ENCODE measurements at regions not wholly inside any gene's neighbourhood (a gene's known extent, or its start where the extent isn't known, plus 50 kb on each side); places are given as distances from the start of the nearest gene placed in this dataset.

GRCh38 chr10:44190541-44190940 is 194.4 kb downstream of the CXCL12 start:
- Histone ChIP-seq H3K27ac (ENCODE audit: low read depth) (no peak overlapping the region), H3K36me3 (ENCODE audit: insufficient read depth) (no peaks in the 10 kb centered on the region), H3K4me3 (ENCODE audit: low read depth, low read length) (no peak overlapping the region), H3K4me1 (ENCODE audit: insufficient read depth) (no peaks in the 10 kb centered on the region)
- no peak for DNase-seq (ENCODE audit: extremely low spot score)

DNA sequence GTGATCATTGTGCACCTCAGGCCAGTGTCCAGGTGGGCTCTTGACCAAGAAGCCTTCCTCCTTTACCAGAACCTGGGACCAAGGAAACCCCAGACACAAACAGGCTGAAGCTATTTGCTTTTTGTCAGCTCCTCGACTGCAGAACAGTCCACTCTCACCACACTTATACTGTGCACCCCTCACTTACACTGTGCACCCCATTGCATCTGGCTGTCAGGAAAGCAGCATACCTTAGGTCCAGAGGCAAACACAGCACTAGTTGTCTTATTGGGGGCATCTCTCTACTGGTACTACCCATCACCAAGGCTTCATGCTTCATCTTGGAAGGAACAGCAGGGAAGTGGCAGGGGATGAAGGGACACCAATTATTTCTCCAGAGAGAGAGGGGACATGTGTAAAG is 198.1 kb downstream of the CXCL12 start:
- Histone ChIP-seq H3K4me1 (ENCODE audit: insufficient read depth) (no peaks in the 10 kb centered on the region), H3K4me3 (ENCODE audit: low read depth, low read length) (no peak overlapping the region), H3K27ac (ENCODE audit: low read depth) (no peak overlapping the region), H3K36me3 (ENCODE audit: insufficient read depth) (no peaks in the 10 kb centered on the region)
- no peak for DNase-seq (ENCODE audit: extremely low spot score)
- 88% methylated on average over 1 of the region's 1 CpG for WGBS

DNA sequence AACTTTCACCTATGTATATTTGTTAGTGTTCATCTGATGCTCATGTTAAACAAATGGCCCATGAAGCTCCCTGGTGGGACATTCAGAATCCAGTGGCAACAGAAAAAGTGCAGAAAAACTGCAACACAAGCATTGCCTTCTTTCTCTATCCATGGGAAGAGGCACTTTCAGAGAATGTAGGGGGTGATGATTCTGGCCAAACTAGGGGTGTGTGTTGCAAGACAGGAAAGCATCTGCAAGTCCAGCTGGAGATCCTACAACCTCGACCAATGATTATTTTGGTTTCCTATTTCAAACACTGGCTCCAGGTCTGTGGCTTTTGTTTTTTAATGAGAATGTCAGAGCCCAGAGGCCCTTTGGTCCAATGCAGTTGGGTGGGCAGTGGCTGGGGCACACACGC is 198.7 kb downstream of the CXCL12 start:
- DNase-seq (ENCODE audit: extremely low spot score): no peak
- H3K36me3 ChIP-seq (ENCODE audit: insufficient read depth): no peaks in the 10 kb centered on the region
- H3K4me1 ChIP-seq (ENCODE audit: insufficient read depth): no peaks in the 10 kb centered on the region
- H3K27ac ChIP-seq (ENCODE audit: low read depth): no peak overlapping the region
- H3K4me3 ChIP-seq (ENCODE audit: low read depth, low read length): no peak overlapping the region
- 38% methylated on average over 2 of the region's 2 CpGs for WGBS

- no peak for DNase-seq (ENCODE audit: extremely low spot score)
- Histone ChIP-seq H3K27ac (ENCODE audit: low read depth) (no peak overlapping the region), H3K4me3 (ENCODE audit: low read depth, low read length) (no peak overlapping the region), H3K4me1 (ENCODE audit: insufficient read depth) (no peaks in the 10 kb centered on the region), H3K36me3 (ENCODE audit: insufficient read depth) (no peaks in the 10 kb centered on the region)
- WGBS: 89% methylated on average over 6 of the region's 6 CpGs
Measured at GRCh38 chr10:44185315-44185666, 199.6 kb downstream of the CXCL12 start.

DNA sequence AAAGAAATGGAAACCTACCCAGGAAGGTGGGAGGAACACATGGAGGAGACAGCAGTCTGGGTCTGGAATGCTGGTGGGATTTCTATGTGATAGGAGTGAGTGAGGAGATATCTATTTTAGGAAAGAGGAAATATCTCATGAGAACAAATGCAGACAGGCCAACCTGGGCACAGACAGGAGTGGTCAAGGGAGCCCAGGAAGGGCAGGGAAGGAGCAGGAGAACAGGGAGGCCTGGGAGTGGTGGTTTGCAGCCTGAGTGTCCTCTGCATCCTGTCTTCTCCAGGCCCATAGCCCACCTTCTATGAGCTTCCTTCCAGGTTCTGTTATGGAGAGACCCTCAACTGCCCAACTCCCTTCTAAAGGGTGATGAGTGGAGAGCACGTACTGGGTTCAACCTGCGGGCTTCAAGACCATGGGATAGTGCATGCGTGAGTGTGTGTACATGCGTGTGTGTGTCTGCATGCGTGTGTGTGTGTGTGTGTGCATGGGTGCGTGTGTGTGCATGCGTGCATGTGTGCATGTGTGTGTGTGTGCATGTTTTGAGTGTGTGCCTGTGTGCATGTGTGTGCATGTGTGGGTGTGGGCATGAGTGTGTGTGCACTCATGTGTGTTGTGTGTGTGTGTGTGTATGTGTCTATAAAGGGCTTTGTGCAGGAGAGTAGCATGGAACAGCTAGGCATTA is 200.1 kb downstream of the CXCL12 start:
- Histone ChIP-seq H3K4me3 (ENCODE audit: low read depth, low read length) (no peak overlapping the region), H3K4me1 (ENCODE audit: insufficient read depth) (no peaks in the 10 kb centered on the region), H3K27ac (ENCODE audit: low read depth) (no peak overlapping the region), H3K36me3 (ENCODE audit: insufficient read depth) (no peaks in the 10 kb centered on the region)
- 96% methylated on average over 7 of the region's 7 CpGs for WGBS
- no peak for DNase-seq (ENCODE audit: extremely low spot score)

GRCh38 chr10:44183667-44184632 is 200.9 kb downstream of the CXCL12 start:
- no peak for DNase-seq (ENCODE audit: extremely low spot score)
- Histone ChIP-seq H3K4me1 (ENCODE audit: insufficient read depth) (no peaks in the 10 kb centered on the region), H3K36me3 (ENCODE audit: insufficient read depth) (no peaks in the 10 kb centered on the region), H3K4me3 (ENCODE audit: low read depth, low read length) (no peak overlapping the region), H3K27ac (ENCODE audit: low read depth) (no peak overlapping the region)
- 80% methylated on average over 8 of the region's 8 CpGs for WGBS

- WGBS: 60% methylated on average over 2 of the region's 2 CpGs
- Histone ChIP-seq H3K36me3 (ENCODE audit: insufficient read depth) (no peaks in the 10 kb centered on the region), H3K27ac (ENCODE audit: low read depth) (no peak overlapping the region), H3K4me1 (ENCODE audit: insufficient read depth) (no peaks in the 10 kb centered on the region), H3K4me3 (ENCODE audit: low read depth, low read length) (no peak overlapping the region)
- no peak for DNase-seq (ENCODE audit: extremely low spot score)
Measured at GRCh38 chr10:44182909-44183308, 202.0 kb downstream of the CXCL12 start.

DNA sequence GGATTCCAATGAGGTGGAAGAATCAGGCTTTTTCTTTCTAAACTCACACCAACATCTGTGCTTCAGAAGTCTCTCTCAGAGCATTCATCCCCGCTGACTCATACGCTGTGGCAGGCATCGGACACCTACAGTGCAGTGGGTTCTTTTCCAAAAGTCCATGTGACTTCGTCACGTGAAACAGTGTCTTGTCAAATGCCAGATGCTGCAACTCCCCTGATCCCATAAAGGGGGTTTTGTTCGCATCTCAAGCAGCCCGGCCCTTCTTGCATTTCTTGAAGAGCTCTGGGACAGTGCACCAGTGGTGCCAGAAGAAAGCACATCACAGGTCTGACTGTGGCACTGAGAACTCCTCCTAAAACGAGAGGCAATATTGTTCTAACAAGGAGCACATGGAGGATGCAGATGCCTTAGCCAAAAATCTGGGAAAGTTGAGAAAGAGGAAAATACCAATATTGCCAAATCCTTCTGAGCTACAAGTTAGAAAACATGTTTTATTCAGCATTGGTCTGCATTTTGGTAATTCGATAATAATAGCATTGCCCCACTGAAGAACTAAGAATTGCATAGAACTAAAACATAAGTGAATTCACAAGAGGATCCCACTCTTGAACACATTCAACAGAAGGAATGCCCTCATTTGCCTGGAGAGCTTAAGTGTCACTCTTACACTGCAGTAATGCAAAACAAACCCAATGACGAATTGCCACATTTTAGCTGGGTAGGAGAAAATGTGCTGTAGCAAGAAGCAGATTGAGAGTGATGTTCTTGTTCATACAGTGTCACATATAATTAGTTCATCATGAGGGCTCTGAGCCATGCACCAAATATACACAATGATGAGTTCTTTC is 204.4 kb downstream of the CXCL12 start:
- no peaks in the 10 kb centered on the region for H3K36me3 ChIP-seq (ENCODE audit: insufficient read depth)
- H3K4me3 ChIP-seq (ENCODE audit: low read depth, low read length): no peak overlapping the region
- DNase-seq (ENCODE audit: extremely low spot score): no peak
- 51% methylated on average over 10 of the region's 10 CpGs for WGBS
- no peak overlapping the region for H3K27ac ChIP-seq (ENCODE audit: low read depth)
- no peaks in the 10 kb centered on the region for H3K4me1 ChIP-seq (ENCODE audit: insufficient read depth)

DNA sequence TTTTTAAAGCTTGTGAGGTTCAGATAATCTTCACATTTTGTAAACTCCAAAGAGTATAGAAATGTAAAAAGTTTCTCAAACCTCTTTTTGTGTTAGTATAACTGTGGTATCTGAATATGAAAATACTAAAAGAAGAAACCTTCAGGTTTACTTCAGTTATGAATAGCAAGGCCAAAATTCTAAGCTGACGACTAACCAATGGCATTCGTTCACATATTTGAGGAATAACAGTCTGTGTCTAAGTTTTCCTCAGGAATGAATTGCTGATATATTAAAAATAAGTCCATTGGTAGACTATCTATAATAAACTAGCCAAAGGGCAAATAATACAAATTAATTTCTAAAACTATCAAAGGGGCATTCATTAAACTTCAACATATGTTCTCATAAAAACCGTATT is 206.0 kb downstream of the CXCL12 start:
- no peaks in the 10 kb centered on the region for H3K36me3 ChIP-seq (ENCODE audit: insufficient read depth)
- H3K4me3 ChIP-seq (ENCODE audit: low read depth, low read length): no peak overlapping the region
- H3K4me1 ChIP-seq (ENCODE audit: insufficient read depth): no peaks in the 10 kb centered on the region
- no peak overlapping the region for H3K27ac ChIP-seq (ENCODE audit: low read depth)
- DNase-seq (ENCODE audit: extremely low spot score): no peak
- WGBS: 94% methylated on average over 3 of the region's 3 CpGs

DNA sequence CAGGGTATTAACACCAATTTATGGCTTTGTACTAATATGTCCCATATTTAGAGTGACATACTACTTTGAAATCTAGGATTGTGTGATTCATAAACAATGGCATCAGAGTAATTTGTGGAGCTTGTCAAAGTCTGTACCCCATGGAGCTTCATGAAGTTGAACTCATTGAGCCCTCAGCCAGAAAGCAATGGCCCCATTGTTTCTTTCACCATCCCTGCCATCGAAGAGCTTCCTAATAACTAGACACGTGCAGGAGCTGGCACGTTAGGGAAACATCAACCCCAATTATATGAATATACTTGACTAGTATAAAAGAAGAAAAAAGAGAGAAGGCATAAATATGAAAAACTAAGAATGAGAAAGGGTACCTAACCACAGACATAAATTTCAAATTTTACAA is 206.6 kb downstream of the CXCL12 start:
- H3K36me3 ChIP-seq (ENCODE audit: insufficient read depth): no peaks in the 10 kb centered on the region
- H3K4me3 ChIP-seq (ENCODE audit: low read depth, low read length): no peak overlapping the region
- 85% methylated on average over 3 of the region's 3 CpGs for WGBS
- H3K4me1 ChIP-seq (ENCODE audit: insufficient read depth): no peaks in the 10 kb centered on the region
- H3K27ac ChIP-seq (ENCODE audit: low read depth): no peak overlapping the region
- no peak for DNase-seq (ENCODE audit: extremely low spot score)

- H3K36me3 ChIP-seq (ENCODE audit: insufficient read depth): no peaks in the 10 kb centered on the region
- 95% methylated on average over 7 of the region's 7 CpGs for WGBS
- DNase-seq (ENCODE audit: extremely low spot score): no peak
- no peaks in the 10 kb centered on the region for H3K4me1 ChIP-seq (ENCODE audit: insufficient read depth)
- no peak overlapping the region for H3K27ac ChIP-seq (ENCODE audit: low read depth)
- no peak overlapping the region for H3K4me3 ChIP-seq (ENCODE audit: low read depth, low read length)
Measured at GRCh38 chr10:44177610-44178009, 207.3 kb downstream of the CXCL12 start.

- 59% methylated on average over 3 of the region's 3 CpGs for WGBS
- no peaks in the 10 kb centered on the region for H3K36me3 ChIP-seq (ENCODE audit: insufficient read depth)
- no peak overlapping the region for H3K4me3 ChIP-seq (ENCODE audit: low read depth, low read length)
- DNase-seq (ENCODE audit: extremely low spot score): no peak
- no peak overlapping the region for H3K27ac ChIP-seq (ENCODE audit: low read depth)
- H3K4me1 ChIP-seq (ENCODE audit: insufficient read depth): no peaks in the 10 kb centered on the region
Measured at GRCh38 chr10:44176311-44176710, 208.6 kb downstream of the CXCL12 start.

GRCh38 chr10:44173608-44173894 is 211.3 kb downstream of the CXCL12 start:
- no peaks in the 10 kb centered on the region for H3K36me3 ChIP-seq (ENCODE audit: insufficient read depth)
- no peak for DNase-seq (ENCODE audit: extremely low spot score)
- H3K27ac ChIP-seq (ENCODE audit: low read depth): no peak overlapping the region
- WGBS: 63% methylated on average over 4 of the region's 4 CpGs
- no peak overlapping the region for H3K4me3 ChIP-seq (ENCODE audit: low read depth, low read length)
- H3K4me1 ChIP-seq (ENCODE audit: insufficient read depth): no peaks in the 10 kb centered on the region
